ENCODE measurements at regions not wholly inside any gene's neighbourhood (a gene's known extent, or its start where the extent isn't known, plus 50 kb on each side); places are given as distances from the start of the nearest gene placed in this dataset.

DNA sequence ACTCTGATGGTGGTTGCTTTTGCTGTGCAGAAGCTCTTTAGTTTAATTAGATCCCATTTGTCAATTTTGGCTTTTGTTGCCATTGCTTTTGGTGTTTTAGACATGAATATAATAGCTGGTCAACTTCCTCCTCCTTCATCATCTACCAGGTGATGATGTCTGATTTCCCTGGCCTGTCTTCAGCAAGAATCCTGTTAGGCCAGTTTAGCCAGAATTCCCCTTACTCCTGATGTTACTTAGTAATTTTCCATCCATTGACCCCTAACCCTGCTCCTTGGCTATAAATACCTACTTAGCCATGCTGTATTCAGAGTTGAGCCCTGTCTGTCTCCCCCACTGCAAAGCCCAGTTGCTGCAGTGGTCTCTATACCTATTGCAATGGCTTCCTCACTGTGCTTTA, 91.4 kb downstream of the ZNF777 start:
- no peaks in the 10 kb centered on the region for H3K27me3 ChIP-seq (ENCODE audit: insufficient read depth, low read length)
- H3K9me3 Mint-ChIP-seq = peaks cover 5 to 37% (median 21%) of the 10 kb centered on the region in 8 donors
- H3K27ac ChIP-seq (ENCODE audit: low read depth, low read length) = no peak overlapping the region
- POLR2A ChIA-PET (ENCODE audit: partially characterized antibody) = no interaction called here
- CTCF ChIA-PET (ENCODE audit: partially characterized antibody) = no interaction called here
- H3K27me3 Mint-ChIP-seq = peaks cover 1 to 24% of the 10 kb centered on the region in 2 donors
- intact Hi-C loops (cut with micrococcal nuclease) = no loop called here
- no peak for DNase-seq
- peaks cover 0 to 3% (median 0%) of the 10 kb centered on the region in 4 donors for H3K4me1 Mint-ChIP-seq
- H3K27ac Mint-ChIP-seq = no peak overlapping the region
- no peak overlapping the region for H3K4me3 Mint-ChIP-seq
- H3K9me3 ChIP-seq (ENCODE audit: control insufficient read depth in 1 of 2, low read length in 2 of 2) = no peaks in the 10 kb centered on the region
- no peaks in the 10 kb centered on the region for H3K36me3 ChIP-seq (ENCODE audit: insufficient read depth, low read length)
- H3K4me3 ChIP-seq (ENCODE audit: low read length in 2 of 2) = no peak overlapping the region
- peaks cover 4 to 6% of the 10 kb centered on the region in 2 donors for H3K36me3 Mint-ChIP-seq
- no peaks in the 10 kb centered on the region for H3K4me1 ChIP-seq (ENCODE audit: insufficient read depth, low read length)

DNA sequence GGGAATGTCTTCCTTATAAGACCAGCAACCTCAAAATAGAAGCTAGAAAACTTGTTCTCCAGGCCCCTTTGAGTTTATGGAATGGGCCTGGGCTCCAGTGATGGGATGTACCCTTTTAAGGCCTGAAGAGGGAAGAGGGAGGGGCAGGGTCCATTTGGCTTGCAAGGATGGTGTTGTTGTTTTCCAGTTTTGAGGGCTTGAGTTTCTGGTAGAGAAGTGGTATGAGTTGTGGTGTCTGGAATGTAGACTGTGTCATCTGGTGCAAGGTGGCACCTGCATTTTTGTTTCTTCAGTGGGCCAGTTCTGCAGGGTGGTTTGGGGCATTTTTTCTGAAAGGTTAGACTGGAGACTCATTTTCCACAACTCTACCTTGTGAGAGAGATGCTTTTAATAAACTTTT, 90.1 kb downstream of the ZNF777 start:
- CTCF ChIA-PET (ENCODE audit: partially characterized antibody) = no interaction called here

DNA sequence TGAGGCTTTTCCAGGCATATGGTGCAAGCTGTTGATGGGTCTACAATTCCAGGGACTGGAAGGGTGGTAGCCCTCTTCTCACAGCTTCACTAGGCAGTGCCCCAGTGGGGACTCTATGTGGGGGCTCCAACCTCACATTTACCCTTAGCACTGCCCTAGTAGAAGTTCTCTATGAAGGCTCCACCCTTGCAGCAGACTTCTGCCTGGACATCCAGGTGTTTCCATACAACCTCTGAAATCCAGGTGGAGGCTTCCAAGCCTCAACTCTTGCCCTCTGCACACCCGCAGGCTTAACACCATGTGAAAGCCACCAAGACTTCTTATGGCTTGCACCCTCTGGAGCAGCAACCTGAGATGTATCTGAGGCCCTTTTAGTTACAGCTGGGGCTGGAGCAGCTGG, 87.8 kb downstream of the ZNF777 start:
- no peak overlapping the region for H3K27ac ChIP-seq (ENCODE audit: low read depth, low read length)
- ChIA-PET POLR2A (ENCODE audit: partially characterized antibody) (no interaction called here), CTCF (ENCODE audit: partially characterized antibody) (no interaction called here)
- Mint-ChIP-seq H3K36me3 (peaks cover 4 to 6% of the 10 kb centered on the region in 2 donors), H3K27ac (no peak overlapping the region), H3K4me3 (no peak overlapping the region), H3K4me1 (peaks cover 0 to 3% (median 0%) of the 10 kb centered on the region in 4 donors), H3K27me3 (peaks cover 1 to 24% of the 10 kb centered on the region in 2 donors), H3K9me3 (peaks cover 5 to 30% (median 13%) of the 10 kb centered on the region in 8 donors)
- H3K4me1 ChIP-seq (ENCODE audit: insufficient read depth, low read length) = no peaks in the 10 kb centered on the region
- H3K27me3 ChIP-seq (ENCODE audit: insufficient read depth, low read length) = peaks cover 4% of the 10 kb centered on the region
- no peaks in the 10 kb centered on the region for H3K9me3 ChIP-seq (ENCODE audit: control insufficient read depth in 1 of 2, low read length in 2 of 2)
- H3K36me3 ChIP-seq (ENCODE audit: insufficient read depth, low read length) = no peaks in the 10 kb centered on the region
- no peak for DNase-seq
- no peak overlapping the region for H3K4me3 ChIP-seq (ENCODE audit: low read length in 2 of 2)
- intact Hi-C loops (cut with micrococcal nuclease) = no loop called here

More for the DNA sequence above, 90.1 kb downstream of the ZNF777 start:
- no peak overlapping the region for H3K27ac Mint-ChIP-seq
- no peaks in the 10 kb centered on the region for H3K36me3 ChIP-seq (ENCODE audit: insufficient read depth, low read length)
- POLR2A ChIA-PET (ENCODE audit: partially characterized antibody) = no interaction called here
- H3K27ac ChIP-seq (ENCODE audit: low read depth, low read length) = no peak overlapping the region
- H3K4me3 Mint-ChIP-seq = no peak overlapping the region
- peaks cover 5 to 30% (median 13%) of the 10 kb centered on the region in 8 donors for H3K9me3 Mint-ChIP-seq
- no peaks in the 10 kb centered on the region for H3K27me3 ChIP-seq (ENCODE audit: insufficient read depth, low read length)
- peaks cover 0 to 3% (median 0%) of the 10 kb centered on the region in 4 donors for H3K4me1 Mint-ChIP-seq
- intact Hi-C loops (cut with micrococcal nuclease) = no loop called here
- peaks cover under 1 to 24% of the 10 kb centered on the region in 2 donors for H3K27me3 Mint-ChIP-seq
- no peaks in the 10 kb centered on the region for H3K4me1 ChIP-seq (ENCODE audit: insufficient read depth, low read length)
- no peak for DNase-seq
- peaks cover 4 to 6% of the 10 kb centered on the region in 2 donors for H3K36me3 Mint-ChIP-seq
- no peak overlapping the region for H3K4me3 ChIP-seq (ENCODE audit: low read length in 2 of 2)
- H3K9me3 ChIP-seq (ENCODE audit: control insufficient read depth in 1 of 2, low read length in 2 of 2) = no peaks in the 10 kb centered on the region

DNA sequence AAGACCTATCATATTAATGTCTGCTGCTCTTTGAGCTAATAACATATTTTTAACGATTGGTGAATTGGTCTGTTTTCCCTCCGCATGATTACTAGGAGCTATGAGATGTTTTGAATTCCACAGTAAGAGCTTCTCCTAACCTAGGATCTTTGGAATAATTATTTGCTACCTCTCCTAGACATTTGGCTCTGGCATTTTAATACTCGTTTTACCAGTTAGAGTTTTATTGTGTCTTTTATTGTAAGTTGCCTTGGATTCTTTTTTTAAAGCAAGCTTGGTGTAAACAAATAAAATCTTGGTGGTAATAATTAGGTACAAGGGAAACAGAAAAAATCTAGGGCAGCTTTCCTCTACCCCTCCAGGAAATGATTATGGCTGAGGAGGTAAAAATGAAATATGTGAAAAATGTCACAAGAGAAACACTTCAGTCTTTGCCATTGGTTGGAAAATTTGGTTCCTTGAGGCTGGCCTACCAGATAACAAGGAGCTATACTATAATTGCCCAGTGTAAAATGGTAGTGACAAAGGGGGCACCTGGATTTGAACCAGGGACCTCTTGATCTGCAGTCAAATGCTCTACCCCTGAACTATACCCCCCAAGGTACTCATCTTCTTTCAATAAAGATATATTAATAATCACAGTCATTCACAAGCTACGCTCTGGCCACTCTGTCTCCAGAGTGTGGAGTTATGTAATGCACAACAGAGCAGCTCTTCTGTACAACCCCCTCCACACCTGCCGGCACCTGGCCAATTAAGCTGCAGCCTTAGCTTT, 85.4 kb downstream of the ZNF777 start:
- Histone ChIP-seq H3K27me3 (ENCODE audit: insufficient read depth, low read length) (peaks cover 4% of the 10 kb centered on the region), H3K4me1 (ENCODE audit: insufficient read depth, low read length) (no peaks in the 10 kb centered on the region), H3K9me3 (ENCODE audit: control insufficient read depth in 1 of 2, low read length in 2 of 2) (no peaks in the 10 kb centered on the region), H3K4me3 (ENCODE audit: low read length in 2 of 2) (no peak overlapping the region), H3K36me3 (ENCODE audit: insufficient read depth, low read length) (no peaks in the 10 kb centered on the region), H3K27ac (ENCODE audit: low read depth, low read length) (no peak overlapping the region)
- H3K4me1 Mint-ChIP-seq = no peaks in the 10 kb centered on the region
- H3K36me3 Mint-ChIP-seq = peaks cover 4 to 6% of the 10 kb centered on the region in 2 donors
- POLR2A ChIA-PET (ENCODE audit: partially characterized antibody) = no interaction called here
- H3K27ac Mint-ChIP-seq = no peak overlapping the region
- CTCF ChIA-PET (ENCODE audit: partially characterized antibody) = no interaction called here
- H3K4me3 Mint-ChIP-seq = no peak overlapping the region
- no peak for DNase-seq
- intact Hi-C loops (cut with micrococcal nuclease) = no loop called here
- H3K9me3 Mint-ChIP-seq = peaks cover 5 to 48% (median 29%) of the 10 kb centered on the region in 8 donors
- H3K27me3 Mint-ChIP-seq = peaks cover 1 to 20% of the 10 kb centered on the region in 2 donors

DNA sequence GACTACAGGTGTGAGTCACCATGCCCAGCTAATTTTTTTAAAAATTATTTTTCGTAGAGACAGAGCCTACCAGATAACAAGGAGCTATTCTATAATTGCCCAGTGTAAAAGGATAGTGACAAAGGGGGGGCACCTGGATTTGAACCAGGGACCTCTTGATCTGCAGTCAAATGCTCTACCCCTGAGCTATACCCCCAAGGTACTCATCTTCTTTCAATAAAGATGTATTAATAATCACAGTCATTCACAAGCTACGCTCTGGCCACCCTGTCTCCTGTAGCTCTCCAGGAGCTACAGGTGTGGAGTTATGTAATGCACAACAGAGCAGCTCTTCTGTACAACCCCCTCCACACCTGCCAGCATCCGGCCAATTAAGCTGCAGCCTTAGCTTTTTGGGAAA, 83.5 kb downstream of the ZNF777 start:
- H3K4me1 Mint-ChIP-seq = no peaks in the 10 kb centered on the region
- POLR2A ChIA-PET (ENCODE audit: partially characterized antibody) = no interaction called here
- CTCF ChIA-PET (ENCODE audit: partially characterized antibody) = interaction anchor here (0.6 kb wide), 1 partner anchor 8 kb away, joined by 4 read pairs; no protein-coding TSS in a partner anchor

DNA sequence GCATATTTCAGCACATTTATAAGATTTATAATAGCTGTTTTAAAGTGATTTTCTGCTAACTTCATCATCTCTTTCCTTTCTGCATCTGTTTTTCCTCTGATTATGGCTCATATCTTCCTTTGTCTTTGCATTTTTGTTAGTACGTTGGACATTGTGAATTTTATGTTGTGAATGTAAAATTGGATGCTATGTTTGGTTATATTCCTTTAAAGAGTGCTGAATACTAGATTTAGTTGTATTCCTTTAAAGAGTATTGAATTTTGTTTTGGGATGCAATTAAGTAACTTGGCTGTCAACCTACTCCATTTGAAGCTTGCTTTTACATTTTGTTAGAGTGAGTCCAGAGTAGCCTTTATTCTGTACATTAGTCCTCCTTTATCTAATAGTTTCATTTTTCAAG, 81.2 kb downstream of the ZNF777 start:
- no peak for DNase-seq
- Mint-ChIP-seq H3K27me3 (peaks cover 9 to 11% of the 10 kb centered on the region in 2 donors), H3K36me3 (no peaks in the 10 kb centered on the region), H3K4me1 (no peaks in the 10 kb centered on the region), H3K9me3 (peaks cover 0 to 33% (median 20%) of the 10 kb centered on the region in 8 donors), H3K27ac (no peak overlapping the region), H3K4me3 (no peak overlapping the region)
- intact Hi-C loops (cut with micrococcal nuclease) = no loop called here
- H3K27me3 ChIP-seq (ENCODE audit: insufficient read depth, low read length) = peaks cover 4% of the 10 kb centered on the region
- POLR2A ChIA-PET (ENCODE audit: partially characterized antibody) = no interaction called here
- no peaks in the 10 kb centered on the region for H3K36me3 ChIP-seq (ENCODE audit: insufficient read depth, low read length)
- no peaks in the 10 kb centered on the region for H3K4me1 ChIP-seq (ENCODE audit: insufficient read depth, low read length)
- no peak overlapping the region for H3K4me3 ChIP-seq (ENCODE audit: low read length in 2 of 2)
- no peak overlapping the region for H3K27ac ChIP-seq (ENCODE audit: low read depth, low read length)
- H3K9me3 ChIP-seq (ENCODE audit: control insufficient read depth in 1 of 2, low read length in 2 of 2) = no peaks in the 10 kb centered on the region
- CTCF ChIA-PET (ENCODE audit: partially characterized antibody) = no interaction called here

More for the DNA sequence above, 83.5 kb downstream of the ZNF777 start:
- peaks cover 5 to 48% (median 29%) of the 10 kb centered on the region in 8 donors for H3K9me3 Mint-ChIP-seq
- peaks cover 0 to 5% of the 10 kb centered on the region in 2 donors for H3K36me3 Mint-ChIP-seq
- H3K4me3 ChIP-seq (ENCODE audit: low read length in 2 of 2) = no peak overlapping the region
- no peak overlapping the region for H3K27ac ChIP-seq (ENCODE audit: low read depth, low read length)
- H3K4me1 ChIP-seq (ENCODE audit: insufficient read depth, low read length) = no peaks in the 10 kb centered on the region
- H3K4me3 Mint-ChIP-seq = no peak overlapping the region
- peaks cover 3 to 10% of the 10 kb centered on the region in 2 donors for H3K27me3 Mint-ChIP-seq
- DNase-seq = no peak
- H3K27ac Mint-ChIP-seq = no peak overlapping the region
- no peaks in the 10 kb centered on the region for H3K9me3 ChIP-seq (ENCODE audit: control insufficient read depth in 1 of 2, low read length in 2 of 2)
- no peaks in the 10 kb centered on the region for H3K36me3 ChIP-seq (ENCODE audit: insufficient read depth, low read length)
- peaks cover 4% of the 10 kb centered on the region for H3K27me3 ChIP-seq (ENCODE audit: insufficient read depth, low read length)
- intact Hi-C loops (cut with micrococcal nuclease) = no loop called here

DNA sequence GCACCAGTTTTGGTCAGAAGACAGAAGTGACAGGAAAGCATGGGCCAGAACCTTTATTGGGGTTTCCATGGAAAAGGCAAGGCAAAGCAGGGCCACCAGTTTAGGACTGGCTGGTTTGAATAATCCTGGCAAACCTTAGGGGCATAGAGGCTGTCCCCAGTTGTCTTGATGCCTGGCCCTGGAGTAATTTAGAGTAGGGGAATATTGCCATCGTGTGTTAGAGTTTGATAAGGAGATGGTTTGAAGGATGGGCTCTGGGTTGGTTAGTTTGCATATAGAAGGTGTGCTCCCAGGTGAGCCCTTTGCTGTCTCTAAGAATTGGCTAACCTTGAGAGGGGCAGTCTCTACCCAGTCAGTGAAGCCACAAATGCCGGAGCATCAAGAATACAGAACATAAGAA, 79.6 kb downstream of the ZNF777 start:
- DNase-seq = no peak
- Mint-ChIP-seq H3K27me3 (peaks cover 9 to 11% of the 10 kb centered on the region in 2 donors), H3K27ac (no peak overlapping the region), H3K4me1 (no peaks in the 10 kb centered on the region), H3K4me3 (no peak overlapping the region), H3K9me3 (peaks cover 0 to 31% (median 20%) of the 10 kb centered on the region in 8 donors), H3K36me3 (no peaks in the 10 kb centered on the region)
- POLR2A ChIA-PET (ENCODE audit: partially characterized antibody) = no interaction called here
- Histone ChIP-seq H3K27me3 (ENCODE audit: insufficient read depth, low read length) (peaks cover 4% of the 10 kb centered on the region), H3K4me3 (ENCODE audit: low read length in 2 of 2) (no peak overlapping the region), H3K27ac (ENCODE audit: low read depth, low read length) (no peak overlapping the region), H3K4me1 (ENCODE audit: insufficient read depth, low read length) (no peaks in the 10 kb centered on the region), H3K36me3 (ENCODE audit: insufficient read depth, low read length) (no peaks in the 10 kb centered on the region), H3K9me3 (ENCODE audit: control insufficient read depth in 1 of 2, low read length in 2 of 2) (no peaks in the 10 kb centered on the region)
- intact Hi-C loops (cut with micrococcal nuclease) = no loop called here
- CTCF ChIA-PET (ENCODE audit: partially characterized antibody) = no interaction called here

All from CD4-positive, alpha-beta memory T cell (primary cell).